ENCODE measurements at regions not wholly inside any gene's neighbourhood (a gene's known extent, or its start where the extent isn't known, plus 50 kb on each side); places are given as distances from the start of the nearest gene placed in this dataset.
"Not testable (repeated sequence)": the region's sequence is repeated elsewhere in the genome, so short reads cannot be mapped to it uniquely, and the experiment has no call there.

- POLR2A ChIA-PET = no interaction called here
- no peak for DNase-seq (ENCODE audit: low read depth)
- CTCF ChIA-PET = no interaction called here
- Histone ChIP-seq H3K4me3 (ENCODE audit: low read depth, low read length) (no peak overlapping the region), H3K36me3 (ENCODE audit: control insufficient read depth, insufficient read depth, low read length) (no peaks in the 10 kb centered on the region), H3K27me3 (ENCODE audit: control insufficient read depth, insufficient read depth, low read length) (no peaks in the 10 kb centered on the region)
- TF ChIP-seq CTCF (IDR thresholded peaks at IDR 0.05; ENCODE audit: insufficient read depth, low read depth, low read length) = no peak
Observed at GRCh38 chr12:105534068-105534467, 203.6 kb downstream of the C12orf75 start.

GRCh38 chr12:105535033-105535432, 204.5 kb downstream of the C12orf75 start:
- DNase-seq (ENCODE audit: low read depth); POLR2A ChIA-PET; H3K4me3 ChIP-seq (ENCODE audit: low read depth, low read length); CTCF ChIA-PET; H3K27me3 ChIP-seq (ENCODE audit: control insufficient read depth, insufficient read depth, low read length); H3K36me3 ChIP-seq (ENCODE audit: control insufficient read depth, insufficient read depth, low read length): not testable (repeated sequence)

DNA sequence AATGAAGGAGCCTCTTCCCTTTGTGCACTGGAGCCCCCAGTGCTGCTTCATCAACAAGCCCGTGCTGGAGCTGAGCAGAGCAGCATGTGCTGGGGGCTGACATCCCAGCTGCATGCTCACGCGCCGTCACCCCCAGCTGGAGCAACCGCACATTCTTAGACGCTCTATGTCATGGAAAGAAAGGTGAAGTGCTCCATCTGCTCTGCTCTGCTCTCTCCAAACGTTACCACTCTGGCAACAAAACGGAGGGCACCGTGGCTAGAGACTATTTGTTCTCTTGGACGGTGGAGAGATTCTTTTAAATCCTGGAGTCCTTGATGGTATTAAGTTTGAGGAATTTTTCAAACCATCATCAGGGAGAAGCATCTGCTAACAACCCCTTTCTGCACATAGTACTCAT, 208.4 kb downstream of the C12orf75 start:
- DNase-seq (ENCODE audit: low read depth) = peak; percentile 9
- Histone ChIP-seq H3K27me3 (ENCODE audit: control insufficient read depth, insufficient read depth, low read length) (no peaks in the 10 kb centered on the region), H3K36me3 (ENCODE audit: control insufficient read depth, insufficient read depth, low read length) (no peaks in the 10 kb centered on the region), H3K4me3 (ENCODE audit: low read depth, low read length) (no peak overlapping the region)
- CTCF ChIA-PET = no interaction called here
- no peak for TF ChIP-seq CTCF (IDR thresholded peaks at IDR 0.05; ENCODE audit: insufficient read depth, low read depth, low read length)
- POLR2A ChIA-PET = no interaction called here

GRCh38 chr12:105539735-105540134, 209.2 kb downstream of the C12orf75 start:
- TF ChIP-seq CTCF (IDR thresholded peaks at IDR 0.05; ENCODE audit: insufficient read depth, low read depth, low read length) = no peak
- ChIA-PET CTCF (no interaction called here), POLR2A (no interaction called here)
- no peaks in the 10 kb centered on the region for H3K27me3 ChIP-seq (ENCODE audit: control insufficient read depth, insufficient read depth, low read length)
- H3K36me3 ChIP-seq (ENCODE audit: control insufficient read depth, insufficient read depth, low read length) = no peaks in the 10 kb centered on the region
- no peak overlapping the region for H3K4me3 ChIP-seq (ENCODE audit: low read depth, low read length)
- DNase-seq (ENCODE audit: low read depth) = no peak

DNA sequence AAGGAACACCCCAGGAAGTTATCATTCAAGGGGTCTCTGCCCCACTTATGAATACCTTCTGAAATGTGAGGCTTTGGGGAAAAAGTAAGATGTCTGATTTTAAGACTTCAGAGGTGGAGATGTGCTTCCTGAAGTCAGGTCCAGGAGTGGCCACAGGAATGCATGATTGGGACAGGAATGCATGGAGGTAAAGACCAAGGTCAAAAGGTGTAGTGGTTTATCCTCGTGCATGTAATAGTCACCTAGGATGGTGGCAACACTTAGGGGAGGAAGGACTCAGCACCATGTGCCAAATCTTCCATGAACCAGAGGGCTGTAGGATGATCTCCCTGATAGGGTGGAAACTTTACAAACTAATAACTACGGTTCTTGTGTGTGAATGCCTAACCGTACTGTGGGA, 217.3 kb downstream of the C12orf75 start:
- DNase-seq (ENCODE audit: low read depth) = no peak
- ChIA-PET CTCF (no interaction called here), POLR2A (no interaction called here)
- H3K4me3 ChIP-seq (ENCODE audit: low read depth, low read length) = no peak overlapping the region
- TF ChIP-seq CTCF (IDR thresholded peaks at IDR 0.05; ENCODE audit: insufficient read depth, low read depth, low read length) = no peak
- no peaks in the 10 kb centered on the region for H3K36me3 ChIP-seq (ENCODE audit: control insufficient read depth, insufficient read depth, low read length)
- no peaks in the 10 kb centered on the region for H3K27me3 ChIP-seq (ENCODE audit: control insufficient read depth, insufficient read depth, low read length)

DNA sequence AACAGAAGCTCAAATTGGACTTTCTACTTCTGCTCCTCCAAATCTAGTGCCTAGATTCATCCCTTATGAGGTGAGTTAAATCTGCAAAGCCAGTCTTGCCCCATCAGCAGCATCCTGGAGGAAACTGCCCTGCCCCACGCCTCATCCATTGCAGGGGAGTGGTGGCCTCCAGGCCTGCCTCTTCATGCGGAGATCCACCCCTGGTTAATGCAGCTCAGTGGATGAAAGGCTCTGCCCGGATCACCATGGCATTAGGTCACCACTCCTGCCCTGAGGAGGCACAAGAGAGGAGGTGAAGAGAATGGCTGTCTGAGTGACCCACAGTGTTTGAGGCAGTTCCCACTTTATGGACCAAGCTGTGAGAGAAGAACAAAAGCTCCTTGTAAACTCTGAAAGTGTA, 218.1 kb downstream of the C12orf75 start:
- Histone ChIP-seq H3K4me3 (ENCODE audit: low read depth, low read length) (no peak overlapping the region), H3K36me3 (ENCODE audit: control insufficient read depth, insufficient read depth, low read length) (no peaks in the 10 kb centered on the region), H3K27me3 (ENCODE audit: control insufficient read depth, insufficient read depth, low read length) (no peaks in the 10 kb centered on the region)
- no peak for DNase-seq (ENCODE audit: low read depth)
- POLR2A ChIA-PET = no interaction called here
- CTCF ChIA-PET = interaction anchor here (0.9 kb wide), 1 partner anchor 8 kb away, joined by 4 read pairs; no protein-coding TSS in a partner anchor
- no peak for TF ChIP-seq CTCF (IDR thresholded peaks at IDR 0.05; ENCODE audit: insufficient read depth, low read depth, low read length)
